ENCODE measurements at regions not wholly inside any gene's neighbourhood (a gene's known extent, or its start where the extent isn't known, plus 50 kb on each side); places are given as distances from the start of the nearest gene placed in this dataset.

GRCh38 chr10:9081961-9082360 lies 1027.5 kb downstream of the GATA3 start:
- intact Hi-C loops (cut with DNase I; ENCODE audit: low total_unique reads): no loop called here
- Histone ChIP-seq H3K4me3 (no peak overlapping the region), H3K9me3 (peaks cover 0 to 3% (median 0%) of the 10 kb centered on the region in 3 donors), H3K4me1 (no peaks in the 10 kb centered on the region), H3K27me3 (no peaks in the 10 kb centered on the region), H3K36me3 (no peaks in the 10 kb centered on the region), H3K27ac (no peak overlapping the region)
- DNase-seq: no peak
- TF ChIP-seq, protein P1, sequence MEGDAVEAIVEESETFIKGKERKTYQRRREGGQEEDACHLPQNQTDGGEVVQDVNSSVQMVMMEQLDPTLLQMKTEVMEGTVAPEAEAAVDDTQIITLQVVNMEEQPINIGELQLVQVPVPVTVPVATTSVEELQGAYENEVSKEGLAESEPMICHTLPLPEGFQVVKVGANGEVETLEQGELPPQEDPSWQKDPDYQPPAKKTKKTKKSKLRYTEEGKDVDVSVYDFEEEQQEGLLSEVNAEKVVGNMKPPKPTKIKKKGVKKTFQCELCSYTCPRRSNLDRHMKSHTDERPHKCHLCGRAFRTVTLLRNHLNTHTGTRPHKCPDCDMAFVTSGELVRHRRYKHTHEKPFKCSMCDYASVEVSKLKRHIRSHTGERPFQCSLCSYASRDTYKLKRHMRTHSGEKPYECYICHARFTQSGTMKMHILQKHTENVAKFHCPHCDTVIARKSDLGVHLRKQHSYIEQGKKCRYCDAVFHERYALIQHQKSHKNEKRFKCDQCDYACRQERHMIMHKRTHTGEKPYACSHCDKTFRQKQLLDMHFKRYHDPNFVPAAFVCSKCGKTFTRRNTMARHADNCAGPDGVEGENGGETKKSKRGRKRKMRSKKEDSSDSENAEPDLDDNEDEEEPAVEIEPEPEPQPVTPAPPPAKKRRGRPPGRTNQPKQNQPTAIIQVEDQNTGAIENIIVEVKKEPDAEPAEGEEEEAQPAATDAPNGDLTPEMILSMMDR (IDR thresholded peaks at IDR 0.05): no peak

DNA sequence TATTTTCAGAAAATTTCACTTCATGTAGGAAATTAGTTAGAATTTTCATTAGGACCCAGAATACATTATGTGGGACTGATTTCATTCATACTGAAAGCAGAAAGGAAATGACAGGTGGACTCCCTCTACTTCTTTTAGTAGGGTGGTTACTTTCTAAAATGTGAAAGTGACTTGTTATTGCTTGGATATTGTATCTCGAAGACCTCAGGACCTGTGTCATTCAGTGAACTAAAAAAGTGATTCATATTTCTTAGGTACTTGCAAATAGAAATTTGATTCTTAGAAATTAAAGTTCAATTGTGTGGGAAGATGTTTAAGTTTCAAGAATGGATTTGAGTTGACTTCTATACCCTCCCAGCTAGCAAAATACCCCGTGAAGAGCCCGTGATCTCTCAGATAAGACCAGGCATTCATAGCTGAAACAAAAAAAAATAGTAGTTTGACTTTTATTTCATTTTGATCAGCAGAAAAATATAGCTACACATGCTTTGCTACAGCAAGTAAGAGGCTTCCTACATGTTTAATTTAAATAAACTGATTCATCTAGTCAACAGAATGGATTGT lies 1037.1 kb downstream of the GATA3 start:
- Histone ChIP-seq H3K4me1 (no peaks in the 10 kb centered on the region), H3K9me3 (no peaks in the 10 kb centered on the region), H3K36me3 (no peaks in the 10 kb centered on the region), H3K4me3 (no peak overlapping the region), H3K27ac (no peak overlapping the region), H3K27me3 (no peaks in the 10 kb centered on the region)
- intact Hi-C loops (cut with DNase I; ENCODE audit: low total_unique reads): no loop called here
- no peak for DNase-seq
- TF ChIP-seq, protein P1 (IDR thresholded peaks at IDR 0.05): no peak

DNA sequence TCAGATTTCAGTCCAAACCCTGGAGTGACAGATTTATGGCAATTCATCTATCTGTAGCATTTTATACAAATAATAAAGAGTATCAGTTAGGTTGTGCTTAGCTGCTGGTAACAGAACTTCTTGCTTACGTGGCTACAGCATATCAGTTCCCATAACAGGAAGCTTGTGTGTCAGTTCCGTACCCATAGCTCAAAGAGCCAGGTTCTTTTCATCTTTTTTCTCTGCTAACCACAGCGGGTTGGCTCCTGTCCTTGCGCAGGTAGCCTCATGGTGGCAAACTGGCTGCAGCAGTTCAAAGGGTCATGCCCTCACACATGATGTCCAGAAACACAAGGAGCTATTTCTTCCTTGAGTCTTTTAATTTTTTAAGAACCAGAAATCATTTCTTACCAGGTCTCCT lies 1041.8 kb downstream of the GATA3 start:
- Histone ChIP-seq H3K27ac (no peak overlapping the region), H3K36me3 (no peaks in the 10 kb centered on the region), H3K9me3 (no peaks in the 10 kb centered on the region), H3K4me1 (no peaks in the 10 kb centered on the region), H3K4me3 (no peak overlapping the region), H3K27me3 (no peaks in the 10 kb centered on the region)
- TF ChIP-seq, protein P1 (IDR thresholded peaks at IDR 0.05): no peak
- intact Hi-C loops (cut with DNase I; ENCODE audit: low total_unique reads): no loop called here
- DNase-seq: no peak

DNA sequence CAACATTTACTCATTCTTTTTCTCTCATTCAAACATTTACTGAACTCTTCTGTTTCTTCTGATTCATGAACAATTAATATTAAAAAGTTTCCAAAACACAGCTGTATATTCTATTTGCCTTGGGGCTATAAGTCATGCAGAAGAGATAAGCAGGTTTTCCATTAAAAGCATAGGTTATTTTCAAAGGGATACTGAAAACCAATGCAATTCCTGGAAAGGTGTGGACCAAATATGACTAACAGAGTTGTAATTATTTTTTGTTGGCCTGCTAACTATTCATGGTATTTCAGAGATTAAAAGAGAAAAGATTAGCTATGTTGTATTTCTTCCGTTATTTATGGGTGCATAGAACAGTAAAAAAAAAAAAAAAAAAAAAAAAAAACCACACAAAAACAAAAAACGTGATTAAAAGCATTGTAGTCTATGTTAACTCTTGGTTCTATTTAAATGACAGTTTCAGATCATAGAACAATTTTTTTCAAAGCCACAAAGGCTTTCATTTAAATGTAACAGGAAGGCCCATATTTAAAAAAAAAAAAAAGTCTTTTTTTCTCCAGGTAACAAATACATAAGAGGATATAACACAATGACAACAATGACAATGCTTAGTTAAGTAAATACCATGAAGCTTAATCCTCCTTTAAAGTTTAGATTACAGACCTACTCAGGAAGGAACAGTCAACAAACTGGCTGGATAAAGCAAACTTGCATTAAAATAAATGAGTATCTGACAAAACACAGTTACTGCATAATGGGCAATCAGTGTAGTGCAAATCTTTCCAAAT lies 1042.9 kb downstream of the GATA3 start:
- no peaks in the 10 kb centered on the region for H3K9me3 ChIP-seq
- H3K4me3 ChIP-seq: no peak overlapping the region
- H3K36me3 ChIP-seq: no peaks in the 10 kb centered on the region
- H3K27ac ChIP-seq: no peak overlapping the region
- intact Hi-C loops (cut with DNase I; ENCODE audit: low total_unique reads): no loop called here
- H3K4me1 ChIP-seq: no peaks in the 10 kb centered on the region
- no peaks in the 10 kb centered on the region for H3K27me3 ChIP-seq
- DNase-seq: no peak
- TF ChIP-seq, protein P1 (IDR thresholded peaks at IDR 0.05): no peak

- no peaks in the 10 kb centered on the region for H3K27me3 ChIP-seq
- TF ChIP-seq, protein P1 (IDR thresholded peaks at IDR 0.05): no peak
- intact Hi-C loops (cut with DNase I; ENCODE audit: low total_unique reads): no loop called here
- H3K27ac ChIP-seq: no peak overlapping the region
- H3K36me3 ChIP-seq: no peaks in the 10 kb centered on the region
- no peaks in the 10 kb centered on the region for H3K4me1 ChIP-seq
- no peak for DNase-seq
- H3K9me3 ChIP-seq: no peaks in the 10 kb centered on the region
- H3K4me3 ChIP-seq: no peak overlapping the region
Observed at GRCh38 chr10:9097991-9098306, 1043.5 kb downstream of the GATA3 start.

Data from tibial artery (tissue), 4 donors.